ENCODE measurements at regions not wholly inside any gene's neighbourhood (a gene's known extent, or its start where the extent isn't known, plus 50 kb on each side); places are given as distances from the start of the nearest gene placed in this dataset.

- no peaks in the 10 kb centered on the region for H4K20me1 ChIP-seq (ENCODE audit: insufficient read depth)
- no peak overlapping the region for H3K27ac ChIP-seq
- in situ Hi-C loops (cut with MboI): no loop called here
These were observed 78.8 kb upstream of the TPP2 start for GRCh38 chr13:102517959-102518358.

GRCh38 chr13:102510072-102510471 lies 86.7 kb upstream of the TPP2 start:
- no peaks in the 10 kb centered on the region for H3K79me2 ChIP-seq (ENCODE audit: insufficient read depth)
- TF ChIP-seq EZH2phosphoT487 (IDR thresholded peaks at IDR 0.05; ENCODE audit: insufficient read depth, low read depth): no peak
- TF ChIP-seq EZH2 (IDR thresholded peaks at IDR 0.05; ENCODE audit: insufficient read depth, poor library complexity, severe bottlenecking): no peak
- no peak overlapping the region for H2AFZ ChIP-seq
- H3K4me2 ChIP-seq (ENCODE audit: unreplicated experiment): no peak overlapping the region
- no peaks in the 10 kb centered on the region for H3K27me3 ChIP-seq (replicated peaks; ENCODE audit: insufficient read depth)
- no peak overlapping the region for H3K4me3 ChIP-seq
- H3K9me2 ChIP-seq (ENCODE audit: insufficient read depth): no peaks in the 10 kb centered on the region
- 23 to 27% methylated on average over 2 of the region's 2 CpGs for WGBS, 2 experiments (ENCODE audit: low coverage in 1 of 2, low lambda C conversion rate in 2 of 2, missing lambda C conversion rate in 2 of 2)
- H3K9ac ChIP-seq: no peak overlapping the region
- H4K20me1 ChIP-seq (ENCODE audit: insufficient read depth): no peaks in the 10 kb centered on the region
- H3F3A ChIP-seq (ENCODE audit: insufficient read depth): no peaks in the 10 kb centered on the region
- H3K4me1 ChIP-seq (ENCODE audit: insufficient read depth): no peaks in the 10 kb centered on the region
- in situ Hi-C loops (cut with MboI): no loop called here
- H3K27ac ChIP-seq: no peak overlapping the region
- H3K9me3 ChIP-seq (ENCODE audit: low read depth): no peaks in the 10 kb centered on the region
- no peaks in the 10 kb centered on the region for H3K36me3 ChIP-seq (ENCODE audit: low read depth)
- DNase-seq: no peak

More at GRCh38 chr13:102517959-102518358, 78.8 kb upstream of the TPP2 start:
- Histone ChIP-seq H3K4me2 (ENCODE audit: unreplicated experiment) (no peak overlapping the region), H3F3A (ENCODE audit: insufficient read depth) (no peaks in the 10 kb centered on the region), H3K79me2 (ENCODE audit: insufficient read depth) (no peaks in the 10 kb centered on the region), H2AFZ (no peak overlapping the region), H3K9me2 (ENCODE audit: insufficient read depth) (no peaks in the 10 kb centered on the region), H3K9ac (no peak overlapping the region), H3K4me3 (no peak overlapping the region), H3K4me1 (ENCODE audit: insufficient read depth) (no peaks in the 10 kb centered on the region), H3K36me3 (ENCODE audit: low read depth) (no peaks in the 10 kb centered on the region), H3K27me3 (replicated peaks; ENCODE audit: insufficient read depth) (no peaks in the 10 kb centered on the region), H3K9me3 (ENCODE audit: low read depth) (no peaks in the 10 kb centered on the region)
- WGBS, 2 experiments (ENCODE audit: low coverage in 1 of 2, low lambda C conversion rate in 2 of 2, missing lambda C conversion rate in 2 of 2): 53 to 56% methylated on average over 3 of the region's 3 CpGs
- TF ChIP-seq EZH2phosphoT487 (IDR thresholded peaks at IDR 0.05; ENCODE audit: insufficient read depth, low read depth) (no peak), EZH2 (IDR thresholded peaks at IDR 0.05; ENCODE audit: insufficient read depth, poor library complexity, severe bottlenecking) (no peak)
- DNase-seq: peak; percentile 3

- Histone ChIP-seq H3K4me3 (no peak overlapping the region), H3K9ac (no peak overlapping the region), H2AFZ (no peak overlapping the region), H3F3A (ENCODE audit: insufficient read depth) (no peaks in the 10 kb centered on the region), H3K27ac (no peak overlapping the region), H3K4me1 (ENCODE audit: insufficient read depth) (no peaks in the 10 kb centered on the region), H3K4me2 (ENCODE audit: unreplicated experiment) (no peak overlapping the region), H3K9me2 (ENCODE audit: insufficient read depth) (no peaks in the 10 kb centered on the region), H3K36me3 (ENCODE audit: low read depth) (no peaks in the 10 kb centered on the region), H3K9me3 (ENCODE audit: low read depth) (no peaks in the 10 kb centered on the region), H3K27me3 (replicated peaks; ENCODE audit: insufficient read depth) (no peaks in the 10 kb centered on the region), H3K79me2 (ENCODE audit: insufficient read depth) (no peaks in the 10 kb centered on the region), H4K20me1 (ENCODE audit: insufficient read depth) (no peaks in the 10 kb centered on the region)
- no peak for DNase-seq
- no peak for TF ChIP-seq EZH2 (IDR thresholded peaks at IDR 0.05; ENCODE audit: insufficient read depth, poor library complexity, severe bottlenecking)
- TF ChIP-seq EZH2phosphoT487 (IDR thresholded peaks at IDR 0.05; ENCODE audit: insufficient read depth, low read depth): no peak
- in situ Hi-C loops (cut with MboI): no loop called here
These were observed 88.4 kb upstream of the TPP2 start for GRCh38 chr13:102508411-102508810.

- no peaks in the 10 kb centered on the region for H3F3A ChIP-seq (ENCODE audit: insufficient read depth)
- 33 to 35% methylated on average over 4 of the region's 4 CpGs for WGBS, 2 experiments (ENCODE audit: low coverage in 1 of 2, low lambda C conversion rate in 2 of 2, missing lambda C conversion rate in 2 of 2)
- no peaks in the 10 kb centered on the region for H3K4me1 ChIP-seq (ENCODE audit: insufficient read depth)
- DNase-seq: no peak
- no peak overlapping the region for H3K4me2 ChIP-seq (ENCODE audit: unreplicated experiment)
- no peaks in the 10 kb centered on the region for H3K36me3 ChIP-seq (ENCODE audit: low read depth)
- H3K27ac ChIP-seq: no peak overlapping the region
- H4K20me1 ChIP-seq (ENCODE audit: insufficient read depth): no peaks in the 10 kb centered on the region
- no peaks in the 10 kb centered on the region for H3K27me3 ChIP-seq (replicated peaks; ENCODE audit: insufficient read depth)
- H3K4me3 ChIP-seq: no peak overlapping the region
- H3K79me2 ChIP-seq (ENCODE audit: insufficient read depth): no peaks in the 10 kb centered on the region
- TF ChIP-seq EZH2 (IDR thresholded peaks at IDR 0.05; ENCODE audit: insufficient read depth, poor library complexity, severe bottlenecking): no peak
- no peak for TF ChIP-seq EZH2phosphoT487 (IDR thresholded peaks at IDR 0.05; ENCODE audit: insufficient read depth, low read depth)
- H2AFZ ChIP-seq: no peak overlapping the region
- H3K9me3 ChIP-seq (ENCODE audit: low read depth): no peaks in the 10 kb centered on the region
- no peak overlapping the region for H3K9ac ChIP-seq
- no peaks in the 10 kb centered on the region for H3K9me2 ChIP-seq (ENCODE audit: insufficient read depth)
- in situ Hi-C loops (cut with MboI): no loop called here
These were observed 92.8 kb upstream of the TPP2 start for GRCh38 chr13:102504002-102504401.

- no peaks in the 10 kb centered on the region for H3F3A ChIP-seq (ENCODE audit: insufficient read depth)
- no peak overlapping the region for H3K27ac ChIP-seq
- no peak overlapping the region for H3K4me3 ChIP-seq
- no peaks in the 10 kb centered on the region for H3K79me2 ChIP-seq (ENCODE audit: insufficient read depth)
- TF ChIP-seq EZH2phosphoT487 (IDR thresholded peaks at IDR 0.05; ENCODE audit: insufficient read depth, low read depth) (no peak), EZH2 (IDR thresholded peaks at IDR 0.05; ENCODE audit: insufficient read depth, poor library complexity, severe bottlenecking) (no peak)
- H3K4me1 ChIP-seq (ENCODE audit: insufficient read depth): no peaks in the 10 kb centered on the region
- no peaks in the 10 kb centered on the region for H3K36me3 ChIP-seq (ENCODE audit: low read depth)
- in situ Hi-C loops (cut with MboI): no loop called here
- no peak for DNase-seq
- WGBS, 2 experiments (ENCODE audit: low coverage in 1 of 2, low lambda C conversion rate in 2 of 2, missing lambda C conversion rate in 2 of 2): 0 to 8% methylated on average over 1 of the region's 1 CpG
- no peak overlapping the region for H3K9ac ChIP-seq
- H3K27me3 ChIP-seq (replicated peaks; ENCODE audit: insufficient read depth): no peaks in the 10 kb centered on the region
- H3K4me2 ChIP-seq (ENCODE audit: unreplicated experiment): no peak overlapping the region
- no peak overlapping the region for H2AFZ ChIP-seq
- H4K20me1 ChIP-seq (ENCODE audit: insufficient read depth): no peaks in the 10 kb centered on the region
- H3K9me3 ChIP-seq (ENCODE audit: low read depth): no peaks in the 10 kb centered on the region
- H3K9me2 ChIP-seq (ENCODE audit: insufficient read depth): no peaks in the 10 kb centered on the region
These were observed 93.8 kb upstream of the FGF14 start for GRCh38 chr13:102495663-102496062.

All from GM23248 (cell line).